ENCODE measurements at regions not wholly inside any gene's neighbourhood (a gene's known extent, or its start where the extent isn't known, plus 50 kb on each side); places are given as distances from the start of the nearest gene placed in this dataset.

GRCh38 chr16:85535352-85536072 lies 77.6 kb upstream of the GSE1 start (continued):
- TF ChIP-seq PRDM10 (CRISPR knock-in tag; IDR thresholded peaks at IDR 0.05; ENCODE audit: low read depth) (no peak), SP5 (CRISPR knock-in tag; IDR thresholded peaks at IDR 0.05; ENCODE audit: borderline replicate concordance, low read depth) (peak; percentile 99), FOXK1 (CRISPR knock-in tag; IDR thresholded peaks at IDR 0.05; ENCODE audit: borderline replicate concordance, low read depth) (peak; percentile 47; the same call in 1 of the 2 replicates), KDM2A (CRISPR knock-in tag; IDR thresholded peaks at IDR 0.05; ENCODE audit: borderline replicate concordance, low read depth) (peak; percentile 99), ZNF503 (CRISPR knock-in tag; IDR thresholded peaks at IDR 0.05) (peak; percentile 99), HNRNPK (IDR thresholded peaks at IDR 0.05; ENCODE audit: low read depth, low read length, poor library complexity, severe bottlenecking) (no peak), SNRNP70 (IDR thresholded peaks at IDR 0.05; ENCODE audit: low read depth, low read length) (no peak), ZNF138 (CRISPR knock-in tag; IDR thresholded peaks at IDR 0.05; ENCODE audit: low read depth) (no peak), FOXM1 (CRISPR knock-in tag; IDR thresholded peaks at IDR 0.05) (no peak), RELA (CRISPR knock-in tag; IDR thresholded peaks at IDR 0.05) (0 out of 2 replicates have a peak, but pooled peaks have one; percentile 65), CC2D1A (CRISPR knock-in tag; IDR thresholded peaks at IDR 0.05) (no peak), ZNF607 (CRISPR knock-in tag; IDR thresholded peaks at IDR 0.05; ENCODE audit: borderline replicate concordance) (peak; percentile 79; the same call in 1 of the 2 replicates), MXD1 (CRISPR knock-in tag; IDR thresholded peaks at IDR 0.05) (no peak; the same call in 1 of the 2 replicates), SRSF1 (optimal IDR thresholded peaks at IDR 0.05; ENCODE audit: low read depth, low read length) (no peak), NR2F2 (IDR thresholded peaks at IDR 0.05; ENCODE audit: borderline replicate concordance, low read depth) (peak; percentile 99)
- TF ChIP-seq, protein P1, sequence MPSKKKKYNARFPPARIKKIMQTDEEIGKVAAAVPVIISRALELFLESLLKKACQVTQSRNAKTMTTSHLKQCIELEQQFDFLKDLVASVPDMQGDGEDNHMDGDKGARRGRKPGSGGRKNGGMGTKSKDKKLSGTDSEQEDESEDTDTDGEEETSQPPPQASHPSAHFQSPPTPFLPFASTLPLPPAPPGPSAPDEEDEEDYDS (CRISPR knock-in tag; IDR thresholded peaks at IDR 0.05) = peak; percentile 77
- TF ChIP-seq, protein P2, sequence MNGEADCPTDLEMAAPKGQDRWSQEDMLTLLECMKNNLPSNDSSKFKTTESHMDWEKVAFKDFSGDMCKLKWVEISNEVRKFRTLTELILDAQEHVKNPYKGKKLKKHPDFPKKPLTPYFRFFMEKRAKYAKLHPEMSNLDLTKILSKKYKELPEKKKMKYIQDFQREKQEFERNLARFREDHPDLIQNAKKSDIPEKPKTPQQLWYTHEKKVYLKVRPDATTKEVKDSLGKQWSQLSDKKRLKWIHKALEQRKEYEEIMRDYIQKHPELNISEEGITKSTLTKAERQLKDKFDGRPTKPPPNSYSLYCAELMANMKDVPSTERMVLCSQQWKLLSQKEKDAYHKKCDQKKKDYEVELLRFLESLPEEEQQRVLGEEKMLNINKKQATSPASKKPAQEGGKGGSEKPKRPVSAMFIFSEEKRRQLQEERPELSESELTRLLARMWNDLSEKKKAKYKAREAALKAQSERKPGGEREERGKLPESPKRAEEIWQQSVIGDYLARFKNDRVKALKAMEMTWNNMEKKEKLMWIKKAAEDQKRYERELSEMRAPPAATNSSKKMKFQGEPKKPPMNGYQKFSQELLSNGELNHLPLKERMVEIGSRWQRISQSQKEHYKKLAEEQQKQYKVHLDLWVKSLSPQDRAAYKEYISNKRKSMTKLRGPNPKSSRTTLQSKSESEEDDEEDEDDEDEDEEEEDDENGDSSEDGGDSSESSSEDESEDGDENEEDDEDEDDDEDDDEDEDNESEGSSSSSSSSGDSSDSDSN (CRISPR knock-in tag; IDR thresholded peaks at IDR 0.05) = peak; percentile 95
